ENCODE measurements at regions not wholly inside any gene's neighbourhood (a gene's known extent, or its start where the extent isn't known, plus 50 kb on each side); places are given as distances from the start of the nearest gene placed in this dataset.

DNA sequence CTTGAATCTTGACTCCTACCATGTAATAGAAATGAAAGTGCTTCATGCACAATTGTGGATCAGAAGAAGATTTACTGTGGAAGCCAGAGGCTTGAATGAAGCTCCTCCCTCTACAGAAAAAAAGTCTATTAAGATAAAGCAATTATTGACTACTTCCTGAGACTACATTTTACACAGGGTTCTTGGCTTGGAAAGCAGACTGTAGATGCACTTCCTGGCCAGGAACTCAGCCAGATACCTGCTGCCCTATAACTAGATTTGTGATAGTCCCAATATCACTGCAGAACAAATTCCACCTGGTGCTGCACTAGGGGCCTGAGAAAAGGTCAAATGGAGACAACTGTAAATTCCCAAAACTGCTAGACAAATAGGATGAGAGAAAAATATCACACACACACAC is 96.8 kb upstream of the GUCA2B start:
- TF ChIP-seq, protein P1, sequence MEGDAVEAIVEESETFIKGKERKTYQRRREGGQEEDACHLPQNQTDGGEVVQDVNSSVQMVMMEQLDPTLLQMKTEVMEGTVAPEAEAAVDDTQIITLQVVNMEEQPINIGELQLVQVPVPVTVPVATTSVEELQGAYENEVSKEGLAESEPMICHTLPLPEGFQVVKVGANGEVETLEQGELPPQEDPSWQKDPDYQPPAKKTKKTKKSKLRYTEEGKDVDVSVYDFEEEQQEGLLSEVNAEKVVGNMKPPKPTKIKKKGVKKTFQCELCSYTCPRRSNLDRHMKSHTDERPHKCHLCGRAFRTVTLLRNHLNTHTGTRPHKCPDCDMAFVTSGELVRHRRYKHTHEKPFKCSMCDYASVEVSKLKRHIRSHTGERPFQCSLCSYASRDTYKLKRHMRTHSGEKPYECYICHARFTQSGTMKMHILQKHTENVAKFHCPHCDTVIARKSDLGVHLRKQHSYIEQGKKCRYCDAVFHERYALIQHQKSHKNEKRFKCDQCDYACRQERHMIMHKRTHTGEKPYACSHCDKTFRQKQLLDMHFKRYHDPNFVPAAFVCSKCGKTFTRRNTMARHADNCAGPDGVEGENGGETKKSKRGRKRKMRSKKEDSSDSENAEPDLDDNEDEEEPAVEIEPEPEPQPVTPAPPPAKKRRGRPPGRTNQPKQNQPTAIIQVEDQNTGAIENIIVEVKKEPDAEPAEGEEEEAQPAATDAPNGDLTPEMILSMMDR (IDR thresholded peaks at IDR 0.05): no peak

DNA sequence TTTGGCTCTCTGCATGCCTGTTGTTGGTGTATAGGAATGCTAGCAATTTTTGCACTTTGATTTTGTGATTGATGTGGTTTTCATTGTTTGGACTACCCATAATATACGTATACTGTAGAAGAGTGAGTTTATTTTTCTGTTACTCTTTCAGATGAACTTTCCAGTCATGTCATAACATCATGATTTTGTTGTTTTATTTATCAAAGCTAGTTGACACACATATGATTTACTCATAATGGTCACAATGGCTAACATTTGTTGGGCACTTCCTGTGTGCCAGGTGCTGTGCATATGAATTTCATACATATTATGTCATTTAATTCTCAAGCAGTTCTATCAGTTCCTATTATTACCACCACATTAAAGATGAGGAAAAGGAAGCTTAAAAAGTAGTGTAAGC is 98.1 kb upstream of the GUCA2B start:
- TF ChIP-seq, protein P1 (IDR thresholded peaks at IDR 0.05): no peak

DNA sequence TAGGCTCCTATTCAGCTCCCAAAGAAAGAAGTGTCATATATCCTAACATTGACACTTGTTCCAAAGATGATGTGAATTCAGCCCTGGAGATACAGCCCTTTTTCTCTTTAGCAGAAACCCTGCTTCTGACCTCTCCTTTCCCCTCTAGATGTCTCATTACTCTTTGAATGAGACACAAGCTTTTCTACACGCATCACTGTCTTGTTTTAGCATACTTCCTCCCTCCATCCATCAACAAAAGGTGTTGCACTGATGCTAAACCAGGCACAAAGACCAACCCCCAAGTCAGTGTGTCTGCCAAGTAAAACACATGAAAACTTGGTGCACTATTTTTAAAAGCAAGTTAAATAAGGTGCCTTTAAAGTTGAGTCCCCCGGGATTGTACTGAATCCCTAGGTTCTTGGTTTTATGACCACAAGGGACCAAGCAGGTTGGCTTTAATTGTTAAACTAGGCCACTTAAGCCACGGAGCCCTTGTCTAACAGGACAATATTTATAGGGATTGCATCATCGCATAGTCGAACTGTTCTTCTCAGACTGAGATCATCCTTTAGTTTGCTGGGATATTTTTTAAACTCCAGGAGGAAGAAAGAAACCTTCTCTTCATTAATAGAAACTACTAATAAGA is 101.0 kb upstream of the GUCA2B start:
- TF ChIP-seq, protein P1 (IDR thresholded peaks at IDR 0.05): no peak

- TF ChIP-seq, protein P1 (IDR thresholded peaks at IDR 0.05): no peak
Observed at GRCh38 chr1:42047508-42047880, 105.7 kb upstream of the GUCA2B start.

DNA sequence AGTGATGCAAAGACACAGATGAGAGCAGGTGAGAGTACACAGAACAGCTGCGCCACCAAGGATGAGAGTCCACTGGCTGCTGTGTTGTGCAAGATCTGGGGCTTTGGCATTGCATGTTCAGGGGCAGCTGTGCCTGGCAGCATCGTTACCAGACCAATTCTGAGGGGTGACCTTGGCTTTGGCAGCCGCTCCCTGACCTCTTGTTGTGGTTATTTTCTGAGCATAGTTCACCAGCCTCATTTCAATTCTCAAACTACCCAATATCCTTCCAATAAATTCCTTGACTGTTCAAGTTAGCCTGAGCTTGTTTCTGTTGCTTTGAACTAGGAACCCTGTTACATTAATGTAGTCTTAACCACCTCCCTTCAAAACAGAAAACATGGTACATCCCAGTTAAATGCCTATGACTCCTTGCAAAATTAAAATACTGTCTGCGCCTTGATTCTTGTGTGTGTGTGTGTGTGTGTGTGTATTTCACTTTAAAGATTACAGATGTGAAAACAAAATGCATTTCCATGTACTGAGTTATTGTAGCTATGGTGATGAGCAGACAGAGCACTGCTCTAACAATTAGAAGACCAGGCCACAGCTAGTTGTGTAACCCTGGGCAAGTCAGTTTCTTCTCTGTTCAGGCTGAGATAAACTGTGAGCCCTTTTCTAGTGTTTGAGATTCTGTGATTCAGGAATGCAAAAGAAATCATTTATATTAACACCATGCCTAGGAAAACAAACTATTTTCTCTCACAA is 106.3 kb upstream of the GUCA2B start:
- TF ChIP-seq, protein P1 (IDR thresholded peaks at IDR 0.05): no peak

GRCh38 chr1:42044346-42044745 is 108.9 kb upstream of the GUCA2B start:
- TF ChIP-seq, protein P1 (IDR thresholded peaks at IDR 0.05): no peak

- TF ChIP-seq, protein P1 (IDR thresholded peaks at IDR 0.05): no peak
Observed at GRCh38 chr1:42043811-42044210, 109.4 kb upstream of the GUCA2B start.
